ENCODE measurements at regions not wholly inside any gene's neighbourhood (a gene's known extent, or its start where the extent isn't known, plus 50 kb on each side); places are given as distances from the start of the nearest gene placed in this dataset.

DNA sequence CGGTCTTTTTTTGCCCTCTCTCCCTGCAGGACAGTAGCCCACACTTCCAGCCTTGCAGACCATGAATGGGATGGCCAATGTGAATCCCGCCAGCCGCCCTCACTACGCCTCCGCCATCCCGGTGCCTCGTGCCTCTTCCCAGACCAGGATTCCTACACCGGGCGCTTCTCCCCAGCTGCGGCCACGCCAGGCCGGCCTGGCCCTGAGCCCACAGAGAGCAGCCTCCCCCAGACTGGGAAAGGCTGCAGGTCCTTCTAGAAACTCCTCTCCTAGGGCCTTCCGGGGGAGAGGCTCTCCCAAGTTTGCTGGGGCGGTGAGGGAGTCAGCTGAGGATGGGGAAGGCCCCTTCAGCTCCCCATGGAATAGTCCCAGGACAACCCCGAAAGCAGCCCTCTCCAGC is 83.9 kb downstream of the NAV1 start:
- Histone ChIP-seq H3K9ac (ENCODE audit: low read length in 3 of 3) (no peak overlapping the region), H3K9me3 (ENCODE audit: control insufficient read depth in 2 of 3, insufficient read depth in 1 of 3, low read length in 3 of 3) (no peaks in the 10 kb centered on the region), H3K4me3 (ENCODE audit: low read length in 3 of 3) (no peak overlapping the region), H3K36me3 (ENCODE audit: control insufficient read depth in 2 of 3, insufficient read depth in 3 of 3, low read length in 3 of 3) (no peaks in the 10 kb centered on the region), H3K27me3 (ENCODE audit: control insufficient read depth, insufficient read depth, low read length) (no peaks in the 10 kb centered on the region), H3K27ac (ENCODE audit: low read depth in 2 of 2, low read length in 2 of 2) (no peak overlapping the region), H3K4me1 (ENCODE audit: control insufficient read depth in 2 of 3, insufficient read depth in 2 of 3, low read depth in 1 of 3, low read length in 3 of 3) (no peaks in the 10 kb centered on the region)
- TF ChIP-seq, protein P1, sequence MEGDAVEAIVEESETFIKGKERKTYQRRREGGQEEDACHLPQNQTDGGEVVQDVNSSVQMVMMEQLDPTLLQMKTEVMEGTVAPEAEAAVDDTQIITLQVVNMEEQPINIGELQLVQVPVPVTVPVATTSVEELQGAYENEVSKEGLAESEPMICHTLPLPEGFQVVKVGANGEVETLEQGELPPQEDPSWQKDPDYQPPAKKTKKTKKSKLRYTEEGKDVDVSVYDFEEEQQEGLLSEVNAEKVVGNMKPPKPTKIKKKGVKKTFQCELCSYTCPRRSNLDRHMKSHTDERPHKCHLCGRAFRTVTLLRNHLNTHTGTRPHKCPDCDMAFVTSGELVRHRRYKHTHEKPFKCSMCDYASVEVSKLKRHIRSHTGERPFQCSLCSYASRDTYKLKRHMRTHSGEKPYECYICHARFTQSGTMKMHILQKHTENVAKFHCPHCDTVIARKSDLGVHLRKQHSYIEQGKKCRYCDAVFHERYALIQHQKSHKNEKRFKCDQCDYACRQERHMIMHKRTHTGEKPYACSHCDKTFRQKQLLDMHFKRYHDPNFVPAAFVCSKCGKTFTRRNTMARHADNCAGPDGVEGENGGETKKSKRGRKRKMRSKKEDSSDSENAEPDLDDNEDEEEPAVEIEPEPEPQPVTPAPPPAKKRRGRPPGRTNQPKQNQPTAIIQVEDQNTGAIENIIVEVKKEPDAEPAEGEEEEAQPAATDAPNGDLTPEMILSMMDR (IDR thresholded peaks at IDR 0.05; ENCODE audit: borderline replicate concordance, extremely low read depth, insufficient read depth) = no peak
- DNase-seq = peak in 1 of 5 donors; percentile 57
- intact Hi-C loops (cut with DNase I) = no loop called here
- no peak for FAIRE-seq

DNA sequence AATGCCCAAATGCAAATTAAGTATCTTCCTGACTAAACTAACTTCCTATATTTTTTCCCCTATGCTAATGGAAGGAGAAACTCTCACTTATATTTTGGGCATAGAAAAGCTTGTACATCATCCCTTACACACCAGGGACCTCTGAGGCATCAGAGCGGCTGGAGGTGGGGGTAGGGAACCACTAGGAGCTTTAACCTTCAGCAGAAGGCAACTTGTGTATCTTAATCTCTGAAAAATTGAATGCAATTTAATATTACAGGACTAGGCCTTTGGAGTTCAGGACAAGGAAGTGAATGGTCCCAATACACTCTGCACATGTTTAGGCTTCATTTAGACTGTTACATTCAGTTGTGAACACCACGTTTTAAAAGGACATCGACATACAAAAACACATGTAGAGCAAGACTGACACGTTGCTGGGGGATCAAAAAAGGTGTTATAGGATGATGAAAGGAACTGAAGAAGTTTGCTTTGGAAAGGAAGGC is 85.9 kb downstream of the NAV1 start:
- Histone ChIP-seq H3K36me3 (ENCODE audit: control insufficient read depth in 2 of 3, insufficient read depth in 3 of 3, low read length in 3 of 3) (no peaks in the 10 kb centered on the region), H3K27ac (ENCODE audit: low read depth in 2 of 2, low read length in 2 of 2) (no peak overlapping the region), H3K27me3 (ENCODE audit: control insufficient read depth, insufficient read depth, low read length) (no peaks in the 10 kb centered on the region), H3K4me1 (ENCODE audit: control insufficient read depth in 2 of 3, insufficient read depth in 2 of 3, low read depth in 1 of 3, low read length in 3 of 3) (no peaks in the 10 kb centered on the region), H3K4me3 (ENCODE audit: low read length in 3 of 3) (no peak overlapping the region), H3K9ac (ENCODE audit: low read length in 3 of 3) (no peak overlapping the region), H3K9me3 (ENCODE audit: control insufficient read depth in 2 of 3, insufficient read depth in 1 of 3, low read length in 3 of 3) (no peaks in the 10 kb centered on the region)
- FAIRE-seq = no peak
- DNase-seq = peak in 1 of 5 donors; percentile 4
- TF ChIP-seq, protein P1 (IDR thresholded peaks at IDR 0.05; ENCODE audit: borderline replicate concordance, extremely low read depth, insufficient read depth) = no peak
- intact Hi-C loops (cut with DNase I) = no loop called here

DNA sequence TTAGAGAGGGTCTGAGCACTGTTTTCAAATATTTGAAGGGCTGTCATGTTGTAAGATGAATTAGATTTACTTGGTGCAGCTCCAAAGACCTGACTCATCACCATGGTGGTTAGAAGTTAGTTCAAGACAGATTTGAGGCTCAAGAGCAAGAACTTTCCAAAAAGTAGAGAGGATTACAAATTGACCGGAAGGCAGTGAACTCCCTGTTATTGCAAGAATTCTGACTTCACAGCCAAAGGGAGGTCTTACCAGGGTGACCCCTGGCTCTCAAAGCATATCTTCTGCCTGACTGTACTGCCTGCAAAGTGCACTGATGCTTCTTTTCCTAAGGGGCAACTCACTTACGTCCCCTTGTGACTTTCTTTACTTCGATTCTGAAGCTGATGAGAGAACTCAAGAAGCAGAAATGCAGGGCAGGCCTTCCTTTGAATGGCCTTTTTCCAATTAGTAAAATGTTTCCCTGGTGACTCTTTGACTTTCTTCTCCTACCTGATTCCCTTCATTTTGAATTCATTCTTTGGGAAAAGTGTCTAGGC is 86.4 kb downstream of the NAV1 start:
- no peaks in the 10 kb centered on the region for H3K36me3 ChIP-seq (ENCODE audit: control insufficient read depth in 2 of 3, insufficient read depth in 3 of 3, low read length in 3 of 3)
- no peak overlapping the region for H3K4me3 ChIP-seq (ENCODE audit: low read length in 3 of 3)
- H3K27me3 ChIP-seq (ENCODE audit: control insufficient read depth, insufficient read depth, low read length) = no peaks in the 10 kb centered on the region
- H3K4me1 ChIP-seq (ENCODE audit: control insufficient read depth in 2 of 3, insufficient read depth in 2 of 3, low read depth in 1 of 3, low read length in 3 of 3) = no peaks in the 10 kb centered on the region
- intact Hi-C loops (cut with DNase I) = no loop called here
- H3K9me3 ChIP-seq (ENCODE audit: control insufficient read depth in 2 of 3, insufficient read depth in 1 of 3, low read length in 3 of 3) = no peaks in the 10 kb centered on the region
- H3K27ac ChIP-seq (ENCODE audit: low read depth in 2 of 2, low read length in 2 of 2) = no peak overlapping the region
- DNase-seq (peak in 1 of 5 donors; percentile 7), FAIRE-seq (no peak)
- TF ChIP-seq, protein P1 (IDR thresholded peaks at IDR 0.05; ENCODE audit: borderline replicate concordance, extremely low read depth, insufficient read depth) = no peak
- no peak overlapping the region for H3K9ac ChIP-seq (ENCODE audit: low read length in 3 of 3)

DNA sequence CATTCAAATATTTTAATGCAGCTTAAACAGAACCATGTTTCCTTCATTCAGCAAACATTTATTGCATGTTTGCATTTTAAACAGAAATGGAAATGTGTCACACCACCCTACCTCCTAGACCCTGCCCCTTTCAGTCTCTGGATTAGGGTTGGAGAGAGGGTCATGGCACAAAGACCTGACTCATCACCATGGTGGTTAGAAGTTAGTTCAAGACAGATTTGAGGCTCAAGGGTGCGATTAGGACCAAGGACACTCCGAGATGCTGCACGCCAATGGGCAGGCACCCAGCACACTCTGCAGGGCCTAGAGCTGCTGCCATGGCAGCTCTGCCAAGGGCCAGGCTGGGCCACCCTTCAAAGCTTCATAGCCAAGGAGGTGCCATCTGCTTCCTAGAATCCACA is 86.9 kb downstream of the NAV1 start:
- no peak for FAIRE-seq
- intact Hi-C loops (cut with DNase I) = no loop called here
- Histone ChIP-seq H3K27me3 (ENCODE audit: control insufficient read depth, insufficient read depth, low read length) (no peaks in the 10 kb centered on the region), H3K9ac (ENCODE audit: low read length in 3 of 3) (no peak overlapping the region), H3K36me3 (ENCODE audit: control insufficient read depth in 2 of 3, insufficient read depth in 3 of 3, low read length in 3 of 3) (no peaks in the 10 kb centered on the region), H3K4me3 (ENCODE audit: low read length in 3 of 3) (no peak overlapping the region), H3K4me1 (ENCODE audit: control insufficient read depth in 2 of 3, insufficient read depth in 2 of 3, low read depth in 1 of 3, low read length in 3 of 3) (no peaks in the 10 kb centered on the region), H3K9me3 (ENCODE audit: control insufficient read depth in 2 of 3, insufficient read depth in 1 of 3, low read length in 3 of 3) (no peaks in the 10 kb centered on the region), H3K27ac (ENCODE audit: low read depth in 2 of 2, low read length in 2 of 2) (no peak overlapping the region)
- DNase-seq = peak in 1 of 5 donors; percentile 39
- TF ChIP-seq, protein P1 (IDR thresholded peaks at IDR 0.05; ENCODE audit: borderline replicate concordance, extremely low read depth, insufficient read depth) = no peak
